AG09319 (cell line): ENCODE measurements at regions not wholly inside any gene's neighbourhood (a gene's known extent, or its start where the extent isn't known, plus 50 kb on each side); places are given as distances from the start of the nearest gene placed in this dataset.

Experiments
- DNase-seq: peaks from one replicate; pipeline ENCODE4 v3.0.0-alpha.2; 2010; ENCODE audit warnings: low read depth; ENCODE audit errors: extremely low read depth
- TF ChIP-seq, protein P1 (sequence below): IDR thresholded peaks from 2 replicates; pipeline ENCODE4 v1.5.1; 2011; ENCODE audit warnings: low read depth, mild to moderate bottlenecking, inconsistent platforms, low read length, moderate library complexity

DNA sequence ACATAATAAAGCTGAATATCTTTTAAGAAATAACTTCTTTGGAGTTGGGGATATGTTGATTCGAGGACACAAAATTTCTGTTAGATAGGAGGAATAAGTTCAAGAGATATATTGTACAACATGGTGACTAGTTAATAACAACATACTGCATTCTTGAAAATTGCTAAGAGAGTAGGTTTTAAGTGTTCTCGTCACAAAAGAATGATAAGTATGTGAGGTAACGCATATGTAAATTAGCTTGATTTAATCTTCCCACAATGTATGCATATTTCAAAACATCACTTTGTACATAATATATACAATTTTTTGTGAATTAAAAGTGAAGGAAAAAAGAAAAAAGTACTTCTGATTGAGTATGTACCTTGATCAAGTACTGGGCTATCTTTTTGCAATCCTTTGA lies 428.0 kb upstream of the TRPC7 start:
- TF ChIP-seq, protein P1, sequence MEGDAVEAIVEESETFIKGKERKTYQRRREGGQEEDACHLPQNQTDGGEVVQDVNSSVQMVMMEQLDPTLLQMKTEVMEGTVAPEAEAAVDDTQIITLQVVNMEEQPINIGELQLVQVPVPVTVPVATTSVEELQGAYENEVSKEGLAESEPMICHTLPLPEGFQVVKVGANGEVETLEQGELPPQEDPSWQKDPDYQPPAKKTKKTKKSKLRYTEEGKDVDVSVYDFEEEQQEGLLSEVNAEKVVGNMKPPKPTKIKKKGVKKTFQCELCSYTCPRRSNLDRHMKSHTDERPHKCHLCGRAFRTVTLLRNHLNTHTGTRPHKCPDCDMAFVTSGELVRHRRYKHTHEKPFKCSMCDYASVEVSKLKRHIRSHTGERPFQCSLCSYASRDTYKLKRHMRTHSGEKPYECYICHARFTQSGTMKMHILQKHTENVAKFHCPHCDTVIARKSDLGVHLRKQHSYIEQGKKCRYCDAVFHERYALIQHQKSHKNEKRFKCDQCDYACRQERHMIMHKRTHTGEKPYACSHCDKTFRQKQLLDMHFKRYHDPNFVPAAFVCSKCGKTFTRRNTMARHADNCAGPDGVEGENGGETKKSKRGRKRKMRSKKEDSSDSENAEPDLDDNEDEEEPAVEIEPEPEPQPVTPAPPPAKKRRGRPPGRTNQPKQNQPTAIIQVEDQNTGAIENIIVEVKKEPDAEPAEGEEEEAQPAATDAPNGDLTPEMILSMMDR, result no peak
- DNase-seq, result no peak

DNA sequence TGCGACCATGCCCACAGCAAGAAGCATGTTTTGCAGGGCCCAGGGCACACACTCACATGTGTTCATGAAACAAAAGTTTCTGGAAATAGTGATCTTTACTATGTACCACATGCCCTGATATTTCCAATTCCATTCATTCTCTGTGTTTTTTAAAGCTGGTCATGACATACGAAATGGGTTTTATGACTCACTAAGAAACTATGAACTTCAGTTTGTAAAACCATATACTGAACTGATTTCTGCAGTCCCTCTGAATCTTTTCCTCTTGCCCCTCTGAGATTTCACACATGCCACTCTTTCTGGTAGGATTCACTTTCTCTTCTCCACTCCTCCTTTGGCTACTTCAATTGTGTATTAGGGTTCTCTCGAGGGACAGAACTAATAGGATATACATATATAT lies 416.1 kb upstream of the TRPC7 start:
- TF ChIP-seq, protein P1, result no peak
- DNase-seq, result no peak

DNA sequence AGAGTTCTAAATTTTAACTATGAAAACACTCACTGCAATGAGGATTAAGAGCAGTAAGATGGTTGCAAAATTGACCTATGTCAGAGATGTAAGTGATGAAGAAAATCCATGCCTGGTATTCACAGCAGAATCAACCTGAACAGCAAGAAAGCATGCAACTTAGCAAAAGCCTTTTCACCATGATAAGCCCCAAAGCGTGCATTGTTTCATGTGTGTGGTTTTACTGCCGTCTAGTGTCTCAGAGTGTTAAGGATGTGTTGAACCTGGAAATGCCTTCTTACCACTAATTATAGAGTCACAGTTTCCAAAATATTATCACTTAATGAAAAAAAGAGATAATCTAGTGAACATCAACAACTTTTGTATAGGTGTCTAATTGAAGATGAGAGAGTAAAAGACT lies 415.2 kb upstream of the TRPC7 start:
- TF ChIP-seq, protein P1, result no peak; the same call in 1 of the 2 replicates
- DNase-seq, result no peak

DNA sequence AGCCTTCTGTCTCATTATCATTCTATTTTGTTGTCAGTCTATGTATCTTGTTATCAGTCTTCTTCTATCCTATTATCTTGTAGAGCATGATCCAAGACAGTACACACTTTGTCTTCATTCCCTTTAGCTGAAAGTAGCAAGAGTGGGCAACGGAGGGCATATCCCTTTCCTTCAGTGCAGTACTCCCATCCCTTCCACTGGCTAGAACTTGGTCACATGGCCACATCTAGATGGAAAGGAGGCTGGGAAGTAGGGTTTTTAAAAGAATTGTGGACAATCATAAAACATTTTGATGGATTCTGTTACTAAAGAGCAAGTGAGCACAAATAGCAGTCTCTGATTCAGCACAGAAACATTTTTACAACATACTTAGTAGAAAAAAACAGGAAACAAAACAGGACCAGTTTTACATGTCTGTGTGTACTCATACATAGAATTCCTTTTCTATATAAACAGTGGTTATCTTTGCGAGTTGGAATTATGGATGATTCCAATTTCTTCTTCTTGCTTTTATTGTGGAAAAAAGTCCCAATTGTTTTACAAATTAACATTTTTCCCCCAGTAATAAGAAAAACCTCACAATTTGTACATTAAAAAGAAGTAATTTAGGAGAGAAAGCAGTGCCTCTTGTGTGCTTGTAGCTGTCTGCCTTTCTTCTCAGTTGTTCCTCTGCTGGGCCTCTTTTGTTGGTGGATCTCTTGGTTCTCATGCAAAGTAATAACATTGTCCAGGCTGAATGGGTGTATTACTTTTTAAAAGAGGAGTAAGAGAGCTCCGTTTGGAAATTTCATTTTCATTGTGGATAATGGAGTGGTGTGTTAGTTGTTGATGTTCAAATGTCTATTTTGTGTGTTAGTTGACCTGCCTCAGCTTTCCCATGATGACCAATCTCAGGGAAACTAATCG lies 410.9 kb upstream of the TRPC7 start:
- TF ChIP-seq, protein P1, result no peak
- DNase-seq, result no peak

DNA sequence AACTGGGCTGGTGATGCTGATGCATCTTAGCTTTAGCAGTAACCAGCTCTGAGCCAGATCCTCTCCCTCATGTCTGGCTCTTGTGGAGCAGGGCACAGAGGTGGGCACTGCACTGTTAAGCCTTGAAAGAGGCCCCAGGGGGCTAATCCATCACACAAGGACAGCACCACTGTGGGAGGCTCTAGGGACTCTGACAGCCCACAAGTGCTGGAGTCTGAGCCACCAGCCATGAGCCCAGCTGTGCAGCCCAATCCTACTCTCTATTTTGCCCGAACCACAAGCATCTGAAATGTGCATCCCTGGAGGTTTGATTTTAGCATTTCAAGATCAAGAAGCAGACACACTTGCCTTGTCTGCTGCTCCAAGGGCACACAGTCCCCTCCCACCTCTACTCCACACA lies 407.1 kb upstream of the TRPC7 start:
- TF ChIP-seq, protein P1, result no peak
- DNase-seq, result no peak

DNA sequence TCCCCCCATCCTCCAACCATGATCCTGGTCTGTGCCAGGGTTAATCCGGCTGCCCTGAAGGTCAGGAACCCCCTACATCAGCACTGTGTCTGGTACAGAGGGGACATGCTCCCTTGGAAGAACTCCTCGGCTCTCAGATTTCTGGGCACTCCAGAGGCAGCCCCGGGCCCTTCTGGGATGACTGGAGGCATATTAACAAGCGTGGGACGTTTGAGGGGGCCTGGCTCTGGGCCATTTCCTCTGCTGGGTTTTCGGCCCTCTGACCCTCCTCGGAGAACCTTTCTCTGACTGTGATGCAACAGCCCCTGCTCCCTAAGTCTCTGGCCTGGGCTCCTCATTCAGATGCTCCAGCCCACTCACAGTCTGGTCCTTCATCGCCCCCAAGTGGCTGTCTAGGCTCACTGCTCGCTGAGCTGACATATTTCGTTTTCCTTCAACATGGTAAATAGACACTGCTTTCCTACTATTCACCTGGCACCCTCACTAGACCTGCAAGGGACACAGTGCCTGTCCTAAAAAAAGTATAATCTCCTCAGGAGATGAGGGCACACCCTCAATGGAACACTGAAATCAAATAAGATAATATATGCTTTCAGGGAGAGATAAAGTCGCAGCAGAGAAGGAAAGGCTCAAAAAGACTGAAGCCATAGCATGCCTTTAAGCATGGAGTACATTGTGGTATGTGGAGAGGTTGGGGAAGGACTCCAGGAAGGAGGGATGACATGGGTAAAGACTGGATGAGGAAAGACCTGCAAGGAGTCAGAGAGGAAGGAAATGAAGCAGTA lies 404.7 kb upstream of the TRPC7 start:
- TF ChIP-seq, protein P1, result peak; percentile 92
- peak; percentile 38 for DNase-seq

DNA sequence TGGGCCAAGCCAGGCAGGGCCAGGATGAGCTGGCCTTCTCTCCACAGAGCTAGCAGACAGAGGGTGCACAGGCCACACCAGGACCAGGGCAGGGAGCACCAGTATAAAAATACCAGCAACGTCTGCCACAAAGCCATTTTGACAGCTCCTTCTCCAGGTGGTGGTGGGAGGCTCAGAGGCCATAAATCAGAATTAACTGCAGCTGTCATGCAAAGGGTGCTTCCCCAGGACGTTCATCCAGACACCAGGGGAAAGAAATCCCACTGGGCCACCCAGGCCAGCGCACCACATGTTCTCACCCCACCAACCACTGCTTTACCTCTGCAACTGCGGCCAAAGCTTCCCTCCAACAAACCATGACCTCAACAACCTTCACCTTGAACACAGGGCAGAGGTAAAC lies 403.7 kb upstream of the TRPC7 start:
- no peak for DNase-seq
- TF ChIP-seq, protein P1, result no peak
